Urinary bladder (tissue), 3 donors: ENCODE measurements at regions not wholly inside any gene's neighbourhood (a gene's known extent, or its start where the extent isn't known, plus 50 kb on each side); places are given as distances from the start of the nearest gene placed in this dataset.
"Not testable (repeated sequence)": the region's sequence is repeated elsewhere in the genome, so short reads cannot be mapped to it uniquely, and the experiment has no call there.

ENCODE experiments used
- DNase-seq: peaks from one replicate; pipeline ENCODE4 v3.0.0-alpha.2; 2015; ENCODE audit errors: extremely low spot score
- H3K27ac ChIP-seq: one replicate; pipeline ENCODE4 v1.5.1; 2013; ENCODE audit warnings: low read depth, mild to moderate bottlenecking, moderate library complexity
- H3K36me3 ChIP-seq: one replicate; pipeline ENCODE4 v1.6.1; 2013; ENCODE audit warnings: mild to moderate bottlenecking, moderate library complexity; ENCODE audit not compliant: insufficient read depth
- H3K4me1 ChIP-seq: one replicate; pipeline ENCODE4 v1.6.1; 2013; ENCODE audit warnings: mild to moderate bottlenecking, moderate library complexity; ENCODE audit not compliant: insufficient read depth
- H3K4me3 ChIP-seq: one replicate; pipeline ENCODE4 v1.5.1; 2013; ENCODE audit warnings: low read depth, low read length
- WGBS: extraction: QIAGEN DNeasy Blood & Tissue Kit; methylation state at CpG from one replicate; pipeline ENCODE4 v1.1.7; 2013; 5-methylcytosine and 5-hydroxymethylcytosine counted together
- donor health status: healthy with polysubstance abuse.
- donor health status: healthy.

DNA sequence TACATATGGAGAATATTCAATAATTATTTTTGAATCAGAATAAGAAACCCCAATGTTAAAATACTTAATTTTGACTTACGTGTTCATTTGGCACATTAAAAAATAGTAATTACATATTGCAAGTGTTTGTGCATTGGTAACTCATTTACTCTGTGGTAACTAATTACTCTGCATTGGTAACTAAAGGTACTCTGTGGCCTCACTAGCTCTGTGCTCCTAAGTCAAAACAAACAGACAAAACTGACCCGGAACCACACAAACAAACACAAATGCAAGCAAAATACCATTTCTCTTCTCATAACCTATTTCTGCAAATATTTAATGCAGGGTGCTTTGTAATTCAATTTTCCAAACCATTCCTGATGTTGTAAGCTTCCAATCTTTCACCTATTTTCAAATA, 1244.3 kb downstream of the REEP3 start:
- DNase-seq = no peak
- no peaks in the 10 kb centered on the region for H3K4me1 ChIP-seq
- H3K36me3 ChIP-seq = no peaks in the 10 kb centered on the region
- H3K4me3 ChIP-seq = no peak overlapping the region
- WGBS = 90% methylated on average over 2 of the region's 2 CpGs
- H3K27ac ChIP-seq = no peak overlapping the region

DNA sequence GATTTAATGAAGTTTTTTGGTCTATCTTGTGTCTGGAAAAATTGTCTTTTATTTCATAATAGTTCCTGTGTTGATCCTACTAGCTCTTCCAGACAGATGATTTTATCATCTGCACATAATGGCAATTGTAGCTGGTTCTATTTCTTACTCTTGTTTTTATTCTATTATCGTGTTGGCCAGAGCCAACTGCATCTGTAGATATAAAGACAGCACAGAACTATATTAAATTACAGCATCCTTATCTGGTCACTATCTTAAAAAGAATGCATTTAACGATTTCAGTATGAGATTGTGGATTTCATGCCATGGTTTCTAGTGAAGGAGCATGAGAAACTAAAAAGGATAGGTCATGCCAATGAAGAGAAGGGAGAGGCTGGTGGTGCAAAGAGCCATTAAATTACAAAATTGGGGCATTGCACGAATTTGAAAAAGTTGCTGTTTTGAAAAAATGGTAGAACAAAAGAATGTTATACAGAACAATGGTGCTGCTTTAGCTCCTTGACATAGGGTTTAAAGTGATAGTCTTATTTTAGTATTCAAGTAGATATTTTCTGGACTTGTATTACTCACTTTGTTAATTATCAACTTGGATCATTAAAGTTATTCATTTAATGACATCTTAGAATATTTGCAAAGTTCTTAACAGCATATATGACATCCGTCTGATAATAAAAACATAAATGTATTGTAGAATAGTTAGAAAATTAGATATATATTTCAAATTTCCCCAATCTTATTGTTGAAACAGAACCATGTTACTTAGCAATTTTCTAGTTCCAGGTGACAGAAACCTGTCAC, 1250.3 kb downstream of the REEP3 start:
- Histone ChIP-seq H3K36me3 (no peaks in the 10 kb centered on the region), H3K27ac (no peak overlapping the region), H3K4me1 (no peaks in the 10 kb centered on the region), H3K4me3 (no peak overlapping the region)
- 78% methylated on average over 4 of the region's 4 CpGs for WGBS
- DNase-seq = no peak

DNA sequence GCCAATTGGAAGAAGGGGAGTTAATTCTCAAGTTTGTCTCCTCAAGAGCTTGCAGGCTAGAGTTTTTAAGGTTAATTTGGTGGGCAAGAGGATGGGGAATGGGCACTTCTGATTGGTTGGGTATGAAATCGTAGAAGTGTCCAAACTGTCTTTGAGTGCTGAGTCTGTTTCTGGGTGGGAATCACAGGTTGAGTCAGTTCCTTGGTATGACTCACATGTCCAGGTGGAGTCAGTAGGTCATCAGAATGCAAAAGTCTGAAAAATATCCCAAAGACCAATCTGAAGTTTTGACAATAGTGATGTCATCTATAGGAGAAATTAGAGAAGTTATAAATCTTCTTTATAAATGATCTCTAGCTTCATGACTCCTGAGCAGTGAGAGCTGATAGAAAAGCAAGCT, 1252.2 kb downstream of the REEP3 start:
- no peaks in the 10 kb centered on the region for H3K4me1 ChIP-seq
- DNase-seq = no peak
- WGBS = 88% methylated on average over 1 of the region's 1 CpG
- H3K36me3 ChIP-seq = no peaks in the 10 kb centered on the region
- no peak overlapping the region for H3K27ac ChIP-seq
- no peak overlapping the region for H3K4me3 ChIP-seq

DNA sequence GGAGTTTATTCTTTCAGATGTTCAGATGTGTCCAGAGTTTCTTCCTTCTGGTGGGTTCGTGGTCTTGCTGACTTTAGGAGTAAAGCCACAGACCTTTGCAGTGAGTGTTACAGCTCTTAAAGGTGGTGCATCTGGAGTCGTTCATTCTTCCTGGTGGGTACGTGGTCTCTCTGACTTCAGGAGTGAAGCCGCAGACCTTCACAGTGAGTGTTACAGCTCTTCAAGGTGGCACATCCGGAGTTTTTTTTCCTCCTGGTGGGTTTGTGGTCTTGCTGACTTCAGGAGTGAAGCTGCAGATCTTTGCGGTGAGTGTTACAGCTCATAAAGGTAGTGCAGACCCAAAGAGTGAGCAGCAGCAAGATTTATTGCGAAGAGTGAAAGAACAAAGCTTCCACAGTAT, 1263.2 kb downstream of the REEP3 start:
- 93% methylated on average over 7 of the region's 7 CpGs for WGBS
- not testable (repeated sequence) for H3K36me3 ChIP-seq, DNase-seq, H3K4me3 ChIP-seq, H3K27ac ChIP-seq, H3K4me1 ChIP-seq

DNA sequence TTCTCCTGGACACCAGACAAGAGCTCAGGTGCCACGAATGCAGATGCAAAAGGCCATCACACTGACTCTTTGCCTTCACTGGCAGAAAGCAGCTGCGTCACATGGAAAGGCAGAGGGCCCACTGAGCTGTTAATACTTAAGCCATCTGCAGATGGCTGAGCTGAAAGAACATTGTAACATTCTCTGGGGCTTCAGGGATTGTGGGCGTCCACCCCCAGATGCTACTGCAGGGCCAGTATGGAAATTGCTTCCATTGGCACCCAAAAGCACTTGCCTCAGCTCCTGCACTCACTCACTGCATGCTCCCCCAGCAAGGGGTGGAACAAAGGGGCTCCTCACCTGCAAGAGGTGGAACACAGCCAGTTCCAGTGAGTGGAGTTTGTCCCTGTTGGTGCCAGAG, 1264.6 kb downstream of the REEP3 start:
- no peak overlapping the region for H3K4me3 ChIP-seq
- no peaks in the 10 kb centered on the region for H3K4me1 ChIP-seq
- no peak for DNase-seq
- H3K27ac ChIP-seq = no peak overlapping the region
- WGBS = 86% methylated on average over 3 of the region's 3 CpGs
- no peaks in the 10 kb centered on the region for H3K36me3 ChIP-seq

DNA sequence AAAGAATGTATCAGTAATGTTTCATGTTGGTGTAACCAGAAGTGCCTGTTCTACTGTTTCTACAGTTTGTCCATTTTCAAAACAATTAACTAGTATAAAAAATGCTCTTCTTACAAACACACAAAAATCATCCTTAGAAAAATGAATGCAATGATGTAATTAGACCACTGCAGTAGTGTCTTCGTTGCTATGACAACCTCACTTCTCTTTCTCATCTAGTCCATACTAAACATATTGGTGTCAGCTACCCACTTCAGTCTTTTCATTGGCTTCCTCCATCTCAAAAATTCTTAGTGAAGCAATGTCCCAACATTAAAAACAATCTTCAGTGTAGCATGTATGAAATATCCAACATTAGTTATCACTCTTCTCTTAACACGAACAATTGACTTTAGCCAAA, 1265.8 kb downstream of the REEP3 start:
- no peaks in the 10 kb centered on the region for H3K4me1 ChIP-seq
- WGBS = 80% methylated on average over 2 of the region's 2 CpGs
- H3K27ac ChIP-seq = no peak overlapping the region
- H3K4me3 ChIP-seq = no peak overlapping the region
- DNase-seq = no peak
- no peaks in the 10 kb centered on the region for H3K36me3 ChIP-seq

DNA sequence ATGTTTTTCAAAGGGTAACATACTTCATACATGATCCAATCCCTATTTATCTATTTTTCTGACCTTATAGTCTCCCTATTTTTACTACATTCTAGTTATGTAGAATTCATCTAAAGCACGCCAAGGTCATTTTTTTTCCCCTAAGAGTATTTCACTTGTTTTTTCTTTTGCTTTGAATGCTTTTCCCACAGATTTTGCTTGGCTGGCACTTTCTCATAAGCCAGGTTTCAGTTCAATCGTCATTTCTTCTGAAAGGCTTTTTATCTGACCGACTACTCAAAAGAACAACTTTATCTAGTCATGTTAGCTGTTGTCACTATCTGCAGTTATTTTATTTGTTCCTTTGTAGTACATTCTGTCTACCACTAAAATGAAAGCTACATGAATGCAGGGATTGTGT, 1274.6 kb downstream of the REEP3 start:
- no peak for DNase-seq
- Histone ChIP-seq H3K4me1 (no peaks in the 10 kb centered on the region), H3K4me3 (no peak overlapping the region), H3K27ac (no peak overlapping the region), H3K36me3 (no peaks in the 10 kb centered on the region)
- WGBS = 77% methylated on average over 3 of the region's 3 CpGs

DNA sequence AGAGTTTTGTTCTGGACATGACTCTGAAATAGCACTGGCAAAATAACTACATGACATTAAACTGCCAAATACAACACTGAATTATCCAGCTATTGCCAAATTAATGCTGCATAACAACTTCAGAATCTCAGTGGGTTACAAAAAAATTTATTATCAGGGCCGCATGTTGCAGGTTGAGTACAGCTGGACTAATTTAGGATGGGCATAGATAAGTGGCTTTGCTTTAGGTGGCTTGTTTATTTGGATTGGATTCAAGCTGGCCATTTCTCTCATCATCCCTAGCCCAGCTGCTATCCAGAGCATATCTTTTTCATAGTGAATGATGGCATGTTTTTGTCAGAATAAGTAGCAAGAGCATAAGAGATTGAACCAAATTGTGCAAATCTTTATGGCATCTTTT, 1277.1 kb downstream of the REEP3 start:
- Histone ChIP-seq H3K27ac (no peak overlapping the region), H3K4me1 (no peaks in the 10 kb centered on the region), H3K36me3 (no peaks in the 10 kb centered on the region), H3K4me3 (no peak overlapping the region)
- no peak for DNase-seq
- WGBS = 24% methylated on average over 1 of the region's 1 CpG

DNA sequence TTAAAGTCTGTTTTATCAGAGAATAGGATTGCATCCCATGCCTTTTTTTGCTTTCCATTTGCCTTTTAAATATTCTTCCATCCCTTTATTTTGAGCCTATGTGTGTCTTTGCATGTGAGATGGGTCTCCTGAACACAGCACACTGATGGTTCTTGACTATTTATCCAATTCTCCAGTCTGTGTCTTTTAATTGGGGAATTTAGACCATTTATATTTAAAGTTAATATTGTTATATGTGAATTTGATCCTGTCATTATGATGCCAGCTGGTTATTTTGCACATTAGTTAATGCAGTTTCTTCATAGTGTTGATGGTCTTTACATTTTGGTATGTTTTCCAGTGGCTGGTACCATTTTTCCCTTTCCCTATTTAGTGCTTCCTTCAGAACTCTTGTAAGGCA, 1287.0 kb downstream of the REEP3 start:
- DNase-seq, H3K36me3 ChIP-seq, H3K27ac ChIP-seq, H3K4me3 ChIP-seq, H3K4me1 ChIP-seq: not testable (repeated sequence)

DNA sequence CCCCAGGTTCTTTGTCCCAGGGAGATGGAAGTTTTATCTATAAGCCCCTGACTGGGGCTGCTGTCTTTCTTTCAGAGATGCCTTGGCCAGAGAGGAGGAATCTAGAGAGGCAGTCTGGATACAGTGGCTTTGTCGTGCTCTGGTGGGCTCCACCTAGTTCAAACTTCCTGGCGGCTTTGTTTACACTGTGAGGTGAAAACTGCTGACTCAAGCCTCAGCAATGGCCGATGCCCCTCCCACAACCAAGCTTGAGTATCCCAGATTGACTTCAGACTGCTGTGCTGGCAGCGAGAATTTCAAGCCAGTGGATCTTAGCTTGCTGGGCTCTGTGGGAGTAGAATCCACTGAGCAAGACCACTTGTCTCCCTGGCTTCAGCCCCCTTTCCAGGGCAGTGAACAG, 1288.8 kb downstream of the REEP3 start:
- WGBS = 50% methylated on average over 4 of the region's 4 CpGs
- not testable (repeated sequence) for H3K4me1 ChIP-seq, H3K4me3 ChIP-seq, DNase-seq, H3K36me3 ChIP-seq, H3K27ac ChIP-seq

DNA sequence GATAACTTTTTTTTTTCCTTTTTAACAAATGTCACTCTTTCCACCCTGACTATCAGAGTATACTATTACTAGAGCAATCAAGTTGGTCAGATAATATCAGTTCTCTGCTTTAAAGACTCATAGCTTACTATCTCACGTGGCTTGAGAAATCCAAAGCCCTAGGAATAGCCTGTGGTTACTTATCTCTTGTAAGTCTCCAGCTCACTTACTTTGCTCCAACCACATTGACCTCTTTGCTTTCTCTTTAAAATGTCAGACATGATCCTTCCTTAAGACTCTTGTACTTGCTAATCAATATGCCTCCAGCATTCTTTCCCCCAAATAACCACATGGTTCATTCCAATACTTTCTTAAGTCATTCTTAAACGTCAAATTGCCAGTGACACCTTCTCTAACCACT, 1292.2 kb downstream of the REEP3 start:
- Histone ChIP-seq H3K4me1 (no peaks in the 10 kb centered on the region), H3K4me3 (no peak overlapping the region), H3K27ac (no peak overlapping the region), H3K36me3 (no peaks in the 10 kb centered on the region)
- 41% methylated on average over 2 of the region's 2 CpGs for WGBS
- no peak for DNase-seq

DNA sequence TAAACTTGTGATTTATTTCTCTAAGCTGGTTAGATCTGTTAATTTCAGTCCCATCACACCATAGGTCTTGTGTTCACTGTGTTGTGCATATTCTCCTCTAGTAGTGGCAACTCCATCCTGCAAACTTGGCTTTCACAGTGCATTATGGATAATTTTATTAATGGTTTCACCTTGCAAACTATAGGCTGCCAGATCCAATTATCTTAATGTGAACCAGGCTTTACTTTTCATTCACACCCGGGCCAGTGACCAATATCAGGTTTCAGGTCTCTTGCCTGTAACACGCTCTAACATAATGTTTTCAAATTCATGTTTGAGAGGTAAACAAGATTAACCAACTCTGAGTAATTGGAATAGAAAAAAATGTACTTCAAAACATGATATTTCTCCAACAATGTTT, 1293.0 kb downstream of the REEP3 start:
- H3K27ac ChIP-seq = no peak overlapping the region
- no peaks in the 10 kb centered on the region for H3K36me3 ChIP-seq
- H3K4me3 ChIP-seq = no peak overlapping the region
- 53% methylated on average over 2 of the region's 2 CpGs for WGBS
- no peak for DNase-seq
- no peaks in the 10 kb centered on the region for H3K4me1 ChIP-seq

DNA sequence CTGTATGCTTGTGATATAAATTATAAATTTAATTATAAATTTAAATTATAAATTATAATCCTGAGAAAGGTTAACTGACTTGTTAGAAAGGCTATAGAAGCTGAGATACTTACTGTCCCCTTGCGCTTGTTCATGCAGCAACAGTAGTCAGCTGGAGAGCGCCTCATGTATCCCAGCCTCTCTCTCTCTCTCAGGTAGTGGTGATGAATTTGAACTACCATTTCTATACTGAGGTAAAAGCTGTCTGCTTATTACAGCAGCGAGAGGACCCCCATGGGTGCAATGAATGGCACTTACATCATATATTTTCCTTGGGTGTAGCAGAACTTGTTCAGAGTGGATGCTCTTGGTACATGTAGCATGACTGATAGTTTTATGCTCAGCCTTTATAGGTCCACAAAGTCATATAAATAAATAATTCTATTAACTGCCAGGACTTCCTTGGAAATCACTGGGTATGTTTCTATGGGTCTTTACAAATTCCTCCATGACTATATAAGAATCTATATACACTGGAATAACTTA, 1308.7 kb downstream of the REEP3 start:
- 88% methylated on average over 3 of the region's 3 CpGs for WGBS
- H3K36me3 ChIP-seq = no peaks in the 10 kb centered on the region
- no peak for DNase-seq
- no peaks in the 10 kb centered on the region for H3K4me1 ChIP-seq
- no peak overlapping the region for H3K27ac ChIP-seq
- H3K4me3 ChIP-seq = no peak overlapping the region

DNA sequence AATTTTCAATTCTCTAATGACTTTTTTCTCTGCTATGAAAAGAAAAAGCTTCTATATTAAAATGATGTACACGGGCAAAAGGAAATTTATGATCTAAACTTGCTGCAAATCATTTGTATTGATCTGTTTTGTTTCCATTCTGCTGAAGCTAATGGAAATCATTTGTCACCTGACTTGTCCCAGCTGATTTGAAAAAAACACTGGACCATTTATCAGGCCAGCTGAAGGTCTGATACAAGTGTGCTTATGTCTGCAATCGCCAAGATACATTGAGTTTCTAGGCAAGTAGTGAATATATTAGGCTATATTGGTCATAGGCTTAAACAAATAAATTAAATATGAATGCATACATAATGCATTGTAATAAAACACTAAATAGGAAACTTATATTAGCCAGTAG, 1309.7 kb downstream of the REEP3 start:
- WGBS = 60% methylated on average over 2 of the region's 2 CpGs
- Histone ChIP-seq H3K36me3 (no peaks in the 10 kb centered on the region), H3K4me1 (no peaks in the 10 kb centered on the region), H3K4me3 (no peak overlapping the region), H3K27ac (no peak overlapping the region)
- no peak for DNase-seq

DNA sequence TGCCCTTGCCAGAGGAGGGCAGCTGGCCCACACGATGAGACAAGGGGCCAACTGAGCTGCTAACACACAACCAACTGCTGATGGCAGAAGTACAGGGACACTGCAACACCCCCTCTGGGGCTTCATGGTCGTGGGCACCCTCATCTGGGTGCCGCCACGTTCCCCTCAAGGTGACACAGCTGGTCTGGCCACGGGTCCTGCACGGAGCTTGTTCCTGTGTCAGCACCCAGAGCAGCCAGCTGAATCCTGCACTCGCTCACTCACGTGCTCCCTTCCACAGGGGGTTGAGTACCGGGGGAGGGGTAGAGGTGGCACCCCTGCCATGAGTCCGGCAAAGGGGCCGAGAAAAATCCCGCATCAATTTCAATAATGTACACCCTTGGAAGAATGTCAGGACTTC, 1319.1 kb downstream of the REEP3 start:
- H3K27ac ChIP-seq = no peak overlapping the region
- no peak for DNase-seq
- no peak overlapping the region for H3K4me3 ChIP-seq
- H3K36me3 ChIP-seq = no peaks in the 10 kb centered on the region
- WGBS = 90% methylated on average over 12 of the region's 12 CpGs
- no peaks in the 10 kb centered on the region for H3K4me1 ChIP-seq
